ENCODE measurements at regions not wholly inside any gene's neighbourhood (a gene's known extent, or its start where the extent isn't known, plus 50 kb on each side); places are given as distances from the start of the nearest gene placed in this dataset.

GRCh38 chr10:43811871-43812270 is 163.2 kb upstream of the ZNF32 start:
- TF ChIP-seq CTCF (IDR thresholded peaks at IDR 0.05) (no peak), POLR2A (IDR thresholded peaks at IDR 0.05) (no peak)
